GM19372 (cell line): ENCODE measurements at regions not wholly inside any gene's neighbourhood (a gene's known extent, or its start where the extent isn't known, plus 50 kb on each side); places are given as distances from the start of the nearest gene placed in this dataset.

Experiments
- ATAC-seq: cut with Tn5 transposase; IDR thresholded peaks from one replicate; pipeline ENCODE4 v1.9.1; 2021; ENCODE audit warnings: mild to moderate bottlenecking, low read depth, moderate library complexity; ENCODE audit not compliant: unreplicated experiment

- no peak for ATAC-seq
Measured at GRCh38 chr15:62624547-62625378, 417.8 kb upstream of the TPM1 start.

DNA sequence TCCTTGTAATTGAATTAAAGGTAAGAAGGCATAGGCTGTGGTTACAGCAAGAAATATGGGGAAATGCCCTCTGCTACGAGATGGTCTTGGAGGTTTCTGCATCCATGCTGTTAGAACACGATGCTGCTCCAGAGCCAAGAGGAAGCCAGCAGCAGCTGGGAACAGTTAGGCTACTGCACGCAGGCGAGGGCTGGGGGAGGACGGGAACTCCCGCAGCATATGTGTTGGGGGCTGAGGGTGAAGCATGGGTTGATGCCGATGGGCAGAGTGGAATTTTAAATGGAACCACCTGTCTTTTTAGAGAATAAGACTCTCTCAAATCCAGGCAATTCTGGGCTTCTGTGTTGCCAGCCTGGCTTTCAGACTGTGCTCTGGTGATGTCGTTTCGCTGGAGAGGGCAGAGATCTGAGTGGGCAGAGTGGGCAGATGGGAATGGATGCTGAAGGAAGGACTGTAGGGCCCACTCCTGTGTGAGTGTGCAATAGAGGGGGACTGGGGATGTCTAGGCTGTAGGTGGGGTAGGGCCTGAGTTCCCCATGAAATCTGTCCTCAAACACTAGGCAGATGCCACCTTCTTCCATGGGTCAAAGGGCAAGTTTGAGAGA, 417.0 kb upstream of the TPM1 start:
- ATAC-seq: no peak

DNA sequence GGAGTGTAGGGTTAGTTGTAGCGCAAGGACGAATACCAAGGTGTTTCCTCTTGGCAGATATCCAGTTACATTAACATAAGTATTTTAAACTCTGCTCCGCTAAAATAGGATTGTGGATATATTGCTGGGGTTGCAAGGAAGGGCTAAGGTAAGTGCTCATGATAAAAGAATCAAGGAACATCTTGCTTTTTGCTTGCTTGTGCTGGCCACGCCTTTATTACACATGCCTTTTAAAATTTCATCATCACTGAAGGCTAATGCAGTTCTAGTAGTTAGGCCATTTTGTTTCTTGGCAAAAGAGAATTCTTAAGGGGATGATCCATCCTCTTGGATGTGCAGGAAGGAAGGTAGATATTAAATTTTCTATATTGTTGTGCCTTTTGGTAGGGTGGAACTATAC, 415.6 kb upstream of the TPM1 start:
- no peak for ATAC-seq

DNA sequence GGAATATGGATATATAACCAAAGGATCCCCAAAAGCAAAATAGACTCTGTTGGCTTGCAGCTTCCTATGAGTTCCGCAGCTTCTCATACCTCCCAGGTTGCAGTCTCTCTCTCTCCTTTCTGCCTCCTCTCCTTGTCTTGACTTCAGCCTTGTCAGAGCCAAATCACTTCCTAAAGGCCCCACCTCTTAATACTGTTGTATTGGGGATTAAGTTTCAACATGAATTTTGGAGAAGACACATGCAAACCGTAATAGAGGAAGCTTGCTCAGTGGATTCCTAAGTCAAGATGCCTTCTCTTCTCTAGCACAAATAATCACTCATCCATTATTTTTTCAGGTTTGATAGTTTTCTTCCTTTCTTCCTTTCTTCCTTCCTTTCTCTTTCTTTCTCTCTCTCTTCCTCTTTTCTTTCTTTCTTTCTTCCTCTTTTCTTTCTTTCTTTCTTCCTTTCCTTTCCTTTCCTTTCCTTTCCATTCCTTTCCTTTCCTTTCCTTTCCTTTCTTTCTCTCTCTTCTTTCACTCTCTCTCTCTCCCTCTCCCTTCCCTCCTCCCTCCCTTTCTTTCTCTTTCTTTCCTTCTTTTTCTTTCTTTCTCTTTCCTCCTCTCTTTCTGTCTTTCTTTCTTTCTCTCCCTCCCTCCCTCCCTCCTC, 411.3 kb upstream of the TPM1 start:
- ATAC-seq: no peak

DNA sequence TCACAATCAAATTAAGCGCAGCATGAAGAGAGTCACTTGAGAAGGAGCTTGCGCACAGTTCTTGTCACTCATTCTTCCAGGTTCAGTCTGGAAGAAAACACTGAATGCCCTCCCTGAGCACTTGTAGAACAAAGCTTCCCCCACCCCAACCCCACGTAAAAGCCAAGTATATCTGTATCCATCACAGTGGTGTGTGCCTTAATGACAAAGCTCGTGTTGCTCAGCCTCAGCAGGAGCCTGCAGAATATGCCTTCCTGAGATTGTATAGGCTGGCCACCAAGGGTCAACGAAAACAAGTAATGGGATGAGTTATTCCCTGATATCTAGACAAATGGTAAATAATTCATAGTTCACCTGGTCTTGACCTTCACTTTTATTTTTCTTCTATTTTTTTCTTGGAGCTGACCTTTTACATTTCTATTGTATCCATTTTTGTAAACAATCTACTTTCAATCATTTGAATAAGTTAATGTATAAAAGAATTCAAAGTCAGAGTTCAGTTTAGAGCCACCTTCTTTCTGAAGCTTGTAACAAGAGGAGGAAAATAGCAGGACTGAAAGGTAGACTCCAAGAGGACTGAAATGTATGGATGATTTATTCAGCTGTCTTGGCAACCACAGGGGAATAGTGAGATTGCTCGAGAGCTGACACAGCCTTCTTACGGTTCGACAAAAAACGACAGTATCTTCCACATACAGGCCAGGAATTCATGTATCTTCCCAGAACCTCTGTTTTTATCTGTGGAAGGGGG, 405.5 kb upstream of the TPM1 start:
- no peak for ATAC-seq

DNA sequence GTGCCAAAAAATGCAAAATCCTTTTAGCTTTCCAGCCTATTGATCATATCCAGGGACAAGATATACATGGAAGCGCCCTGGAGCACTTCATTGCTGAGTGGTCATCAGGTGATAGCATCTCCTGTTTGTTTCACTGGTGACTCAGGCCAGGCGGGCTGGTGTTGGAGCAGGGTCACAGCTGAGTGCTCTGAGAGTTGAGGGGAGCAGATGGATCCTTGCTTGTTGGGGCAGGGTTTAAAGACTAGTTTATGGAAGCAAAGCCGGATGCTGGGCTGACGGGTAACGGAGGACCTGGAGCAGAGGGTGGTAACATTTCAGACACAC, 405.0 kb upstream of the TPM1 start:
- no peak for ATAC-seq

- ATAC-seq: no peak
Measured at GRCh38 chr15:62637950-62638619, 404.5 kb upstream of the TPM1 start.

- ATAC-seq: no peak
Measured at GRCh38 chr15:62639432-62639831, 403.1 kb upstream of the TPM1 start.

DNA sequence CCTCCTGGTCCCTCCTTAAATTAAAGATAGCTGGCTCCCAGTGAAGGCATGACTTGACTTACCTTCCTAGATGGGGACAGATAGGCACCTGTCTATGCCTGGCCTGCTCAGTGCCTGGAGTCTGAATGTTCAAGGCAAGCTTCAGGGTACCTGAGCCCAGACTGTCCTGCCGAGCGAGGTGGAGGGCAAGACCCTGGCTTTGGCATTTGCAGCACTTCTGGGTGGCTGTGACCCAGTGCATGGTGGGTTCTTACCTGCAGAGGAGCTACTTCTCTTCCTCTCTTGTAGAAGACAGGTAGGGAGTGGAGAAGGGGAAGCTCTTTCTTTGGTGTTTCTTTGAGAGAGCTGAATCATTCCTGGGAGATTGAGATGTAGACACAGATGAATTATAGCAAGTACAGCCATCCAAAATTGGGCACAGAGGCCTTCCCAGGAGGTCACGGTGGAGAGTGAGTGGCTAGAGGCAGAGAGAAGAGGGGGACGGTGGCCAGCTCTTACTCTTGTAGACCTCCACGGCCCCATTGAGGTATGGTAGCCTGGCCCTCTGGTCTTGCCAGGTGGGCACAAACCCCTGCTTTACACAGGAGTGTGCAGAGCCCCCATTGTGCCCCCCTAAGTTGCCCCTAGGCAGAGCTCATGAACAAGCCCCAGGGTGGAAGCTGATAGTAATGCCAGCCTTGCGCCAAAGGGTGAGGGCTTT, 402.5 kb upstream of the TPM1 start:
- no peak for ATAC-seq

- no peak for ATAC-seq
Measured at GRCh38 chr15:62641825-62642224, 400.7 kb upstream of the TPM1 start.

GRCh38 chr15:62643572-62643971, 399.0 kb upstream of the TPM1 start:
- ATAC-seq: no peak

DNA sequence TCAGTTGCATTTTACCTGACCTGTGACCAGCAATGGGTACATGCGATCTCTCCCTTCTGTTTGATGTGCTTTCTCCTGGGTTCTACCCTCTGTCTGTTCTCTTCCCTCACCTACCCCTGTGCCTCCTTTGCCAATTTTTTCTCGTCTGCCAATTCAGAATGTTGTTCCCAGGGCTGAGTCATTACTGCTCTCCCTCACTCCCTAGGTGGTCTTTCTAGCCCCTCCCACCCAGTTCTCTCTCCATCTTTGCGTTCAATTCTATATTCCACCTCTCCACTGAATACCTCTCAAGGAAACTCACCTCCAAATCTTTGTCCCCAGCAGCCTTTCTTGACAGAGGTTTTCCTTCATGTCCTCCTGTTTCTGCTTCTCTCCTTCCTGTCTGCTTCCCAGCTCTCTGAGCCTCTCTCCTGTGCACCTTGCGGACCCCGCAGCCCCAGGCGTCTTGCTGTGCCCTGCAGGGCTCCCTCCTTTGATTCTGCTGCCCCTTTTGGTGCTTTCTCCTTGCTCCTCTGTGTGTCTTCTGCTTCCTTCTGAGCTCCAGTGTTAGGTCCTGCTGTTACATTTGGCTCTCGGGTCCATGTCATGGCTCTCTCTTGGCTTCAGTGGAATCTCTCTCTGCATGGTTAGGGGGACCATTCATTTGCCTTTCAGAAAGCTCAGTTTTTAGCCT, 398.2 kb upstream of the TPM1 start:
- no peak for ATAC-seq

GRCh38 chr15:62644889-62645742, 397.4 kb upstream of the TPM1 start:
- no peak for ATAC-seq

- no peak for ATAC-seq
Measured at GRCh38 chr15:62647202-62647842, 395.2 kb upstream of the TPM1 start.

- no peak for ATAC-seq
Measured at GRCh38 chr15:62647843-62648505, 394.6 kb upstream of the TPM1 start.

GRCh38 chr15:62648954-62649353, 393.6 kb upstream of the TPM1 start:
- ATAC-seq: no peak

DNA sequence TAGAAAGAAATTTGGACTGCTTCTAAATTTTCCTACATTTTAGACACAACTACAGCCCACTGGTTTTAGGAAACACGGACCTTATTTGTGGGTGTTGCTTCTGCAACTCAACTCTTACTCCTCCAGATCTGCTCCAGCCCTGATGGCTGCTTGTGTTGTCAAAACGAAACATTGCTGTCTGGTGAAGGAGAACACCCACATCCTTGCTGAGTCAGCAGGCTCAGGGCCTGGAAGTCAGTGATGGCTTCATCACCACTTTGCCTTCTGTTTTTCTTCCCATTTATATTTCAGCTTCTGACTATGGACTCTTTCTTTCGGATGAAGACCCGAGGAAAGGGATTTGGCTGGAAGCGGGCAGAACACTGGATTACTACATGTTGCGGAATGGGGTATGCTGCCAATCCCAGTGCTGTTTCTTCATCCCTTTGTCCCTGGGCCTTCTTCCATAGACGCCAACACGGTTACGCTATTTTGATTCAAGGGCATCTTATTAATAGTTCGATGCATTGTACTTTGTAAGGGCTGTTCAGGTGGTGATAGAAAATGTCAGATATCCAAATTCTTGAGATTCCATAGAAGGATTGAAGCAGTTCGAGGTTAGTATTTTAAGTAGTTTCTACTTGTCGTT, 392.6 kb upstream of the TPM1 start:
- ATAC-seq: no peak
